GM18861 (cell line): ENCODE measurements at regions not wholly inside any gene's neighbourhood (a gene's known extent, or its start where the extent isn't known, plus 50 kb on each side); places are given as distances from the start of the nearest gene placed in this dataset.
"Not testable (repeated sequence)": the region's sequence is repeated elsewhere in the genome, so short reads cannot be mapped to it uniquely, and the experiment has no call there.

Experiments
- ATAC-seq: cut with Tn5 transposase; IDR thresholded peaks from one replicate; pipeline ENCODE4 v1.9.1; 2021; ENCODE audit not compliant: unreplicated experiment

- ATAC-seq: no peak
Measured at GRCh38 chr4:158053086-158053485, 119.7 kb downstream of the GASK1B start.

GRCh38 chr4:158051401-158052235, 121.2 kb downstream of the GASK1B start:
- no peak for ATAC-seq

GRCh38 chr4:158050942-158051341, 121.9 kb downstream of the GASK1B start:
- ATAC-seq: no peak

- no peak for ATAC-seq
Measured at GRCh38 chr4:158046345-158046744, 126.5 kb downstream of the GASK1B start.

- no peak for ATAC-seq
Measured at GRCh38 chr4:158043971-158044618, 128.7 kb downstream of the GASK1B start.

- no peak for ATAC-seq
Measured at GRCh38 chr4:158042591-158043030, 130.2 kb downstream of the GASK1B start.

GRCh38 chr4:158038718-158039117, 134.1 kb downstream of the GASK1B start:
- ATAC-seq: no peak

GRCh38 chr4:158036998-158037397, 135.8 kb downstream of the GASK1B start:
- ATAC-seq: no peak

GRCh38 chr4:158035662-158036195, 137.1 kb downstream of the GASK1B start:
- no peak for ATAC-seq

GRCh38 chr4:158033416-158034120, 139.3 kb downstream of the GASK1B start:
- no peak for ATAC-seq

- ATAC-seq: no peak
Measured at GRCh38 chr4:158032733-158033415, 140.0 kb downstream of the GASK1B start.

GRCh38 chr4:158028381-158028780, 144.4 kb downstream of the GASK1B start:
- not testable (repeated sequence) for ATAC-seq

GRCh38 chr4:158025131-158025530, 147.7 kb downstream of the GASK1B start:
- ATAC-seq: no peak

- ATAC-seq: no peak
Measured at GRCh38 chr4:158020734-158021346, 152.0 kb downstream of the GASK1B start.

GRCh38 chr4:158020176-158020575, 152.6 kb downstream of the GASK1B start:
- no peak for ATAC-seq

GRCh38 chr4:158018831-158019230, 154.0 kb downstream of the GASK1B start:
- no peak for ATAC-seq

- no peak for ATAC-seq
Measured at GRCh38 chr4:158018221-158018830, 154.5 kb downstream of the GASK1B start.

- no peak for ATAC-seq
Measured at GRCh38 chr4:158016511-158016910, 156.3 kb downstream of the GASK1B start.

- no peak for ATAC-seq
Measured at GRCh38 chr4:158015241-158015640, 157.6 kb downstream of the GASK1B start.

GRCh38 chr4:158013858-158014257, 159.0 kb downstream of the GASK1B start:
- ATAC-seq: no peak
